ENCODE measurements at regions not wholly inside any gene's neighbourhood (a gene's known extent, or its start where the extent isn't known, plus 50 kb on each side); places are given as distances from the start of the nearest gene placed in this dataset.

- no peak for TF ChIP-seq EZH2 (IDR thresholded peaks at IDR 0.05; ENCODE audit: borderline replicate concordance, insufficient read depth, low read length, poor library complexity, severe bottlenecking)
- TF ChIP-seq CTCF (IDR thresholded peaks at IDR 0.05; ENCODE audit: poor library complexity, severe bottlenecking): no peak
- TF ChIP-seq EP300 (conservative IDR thresholded peaks at IDR 0.05; ENCODE audit: poor library complexity, severe bottlenecking): no peak
Measured at GRCh38 chr5:8958602-8959001, 587.3 kb downstream of the SEMA5A start.

Measured in neural cell (in vitro differentiated cells).